GM13977 (cell line): ENCODE measurements at regions not wholly inside any gene's neighbourhood (a gene's known extent, or its start where the extent isn't known, plus 50 kb on each side); places are given as distances from the start of the nearest gene placed in this dataset.

Experiments used
- DNase-seq: peaks from one replicate; pipeline ENCODE4 v3.0.0; 2012; ENCODE audit warnings: low spot score
- in situ Hi-C: fragments of 300-500 bp; cut with MboI; formaldehyde crosslinking; loops from one replicate; pipeline ENCODE4 v1.12.0; 2022; ENCODE audit warnings: low sequenced_read_pairs, low pct_unique_long_range_greater_than_20kb, mixed read lengths, inconsistent platforms; ENCODE audit not compliant: unreplicated experiment
- TF ChIP-seq, protein P1 (sequence below): IDR thresholded peaks from 2 replicates; pipeline ENCODE4 v1.5.1; 2012; ENCODE audit warnings: mild to moderate bottlenecking, control low read depth; ENCODE audit not compliant: insufficient read depth; ENCODE audit errors: extremely low read depth, missing control alignments

DNA sequence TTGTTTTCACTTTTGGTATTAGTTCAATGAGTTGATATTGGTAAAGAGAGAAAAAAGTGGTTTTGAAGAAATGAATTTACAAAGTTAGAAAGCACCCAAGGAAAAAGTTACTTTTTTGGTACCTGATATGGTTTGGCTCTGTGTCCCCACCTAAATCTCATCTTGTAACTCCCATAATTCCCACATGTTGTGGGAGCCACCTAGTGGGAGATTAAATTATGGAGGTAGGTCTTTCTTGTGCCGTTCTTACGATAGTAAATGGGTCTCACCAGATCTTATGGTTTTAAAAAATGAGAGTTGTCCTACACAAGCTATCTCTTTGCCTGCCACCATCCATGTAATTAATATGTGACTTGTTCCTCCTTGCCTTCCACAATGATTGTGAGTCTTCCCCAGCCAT lies 965.6 kb upstream of the NRXN1 start:
- in situ Hi-C loops = no loop called here
- no peak for DNase-seq
- TF ChIP-seq, protein P1, sequence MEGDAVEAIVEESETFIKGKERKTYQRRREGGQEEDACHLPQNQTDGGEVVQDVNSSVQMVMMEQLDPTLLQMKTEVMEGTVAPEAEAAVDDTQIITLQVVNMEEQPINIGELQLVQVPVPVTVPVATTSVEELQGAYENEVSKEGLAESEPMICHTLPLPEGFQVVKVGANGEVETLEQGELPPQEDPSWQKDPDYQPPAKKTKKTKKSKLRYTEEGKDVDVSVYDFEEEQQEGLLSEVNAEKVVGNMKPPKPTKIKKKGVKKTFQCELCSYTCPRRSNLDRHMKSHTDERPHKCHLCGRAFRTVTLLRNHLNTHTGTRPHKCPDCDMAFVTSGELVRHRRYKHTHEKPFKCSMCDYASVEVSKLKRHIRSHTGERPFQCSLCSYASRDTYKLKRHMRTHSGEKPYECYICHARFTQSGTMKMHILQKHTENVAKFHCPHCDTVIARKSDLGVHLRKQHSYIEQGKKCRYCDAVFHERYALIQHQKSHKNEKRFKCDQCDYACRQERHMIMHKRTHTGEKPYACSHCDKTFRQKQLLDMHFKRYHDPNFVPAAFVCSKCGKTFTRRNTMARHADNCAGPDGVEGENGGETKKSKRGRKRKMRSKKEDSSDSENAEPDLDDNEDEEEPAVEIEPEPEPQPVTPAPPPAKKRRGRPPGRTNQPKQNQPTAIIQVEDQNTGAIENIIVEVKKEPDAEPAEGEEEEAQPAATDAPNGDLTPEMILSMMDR = no peak

DNA sequence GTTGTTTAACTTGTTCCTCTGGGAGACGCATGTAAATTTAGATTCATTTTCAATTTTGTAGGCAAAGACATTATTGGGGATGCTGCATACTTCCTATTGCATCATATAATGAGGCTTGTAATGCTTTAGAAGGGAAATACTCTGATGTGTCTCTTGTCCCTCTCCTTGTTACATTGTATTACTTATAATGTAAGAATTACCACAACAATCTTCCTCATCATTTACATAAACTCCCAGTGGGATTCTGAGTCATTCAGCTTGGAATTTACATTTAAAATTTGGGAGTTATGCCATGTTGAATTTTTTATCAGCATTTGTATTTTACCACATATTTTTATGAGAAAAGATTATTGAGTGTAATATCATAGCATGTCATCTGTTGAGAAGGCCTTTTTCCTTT lies 963.4 kb upstream of the NRXN1 start:
- in situ Hi-C loops = no loop called here
- TF ChIP-seq, protein P1 = no peak
- DNase-seq = no peak

DNA sequence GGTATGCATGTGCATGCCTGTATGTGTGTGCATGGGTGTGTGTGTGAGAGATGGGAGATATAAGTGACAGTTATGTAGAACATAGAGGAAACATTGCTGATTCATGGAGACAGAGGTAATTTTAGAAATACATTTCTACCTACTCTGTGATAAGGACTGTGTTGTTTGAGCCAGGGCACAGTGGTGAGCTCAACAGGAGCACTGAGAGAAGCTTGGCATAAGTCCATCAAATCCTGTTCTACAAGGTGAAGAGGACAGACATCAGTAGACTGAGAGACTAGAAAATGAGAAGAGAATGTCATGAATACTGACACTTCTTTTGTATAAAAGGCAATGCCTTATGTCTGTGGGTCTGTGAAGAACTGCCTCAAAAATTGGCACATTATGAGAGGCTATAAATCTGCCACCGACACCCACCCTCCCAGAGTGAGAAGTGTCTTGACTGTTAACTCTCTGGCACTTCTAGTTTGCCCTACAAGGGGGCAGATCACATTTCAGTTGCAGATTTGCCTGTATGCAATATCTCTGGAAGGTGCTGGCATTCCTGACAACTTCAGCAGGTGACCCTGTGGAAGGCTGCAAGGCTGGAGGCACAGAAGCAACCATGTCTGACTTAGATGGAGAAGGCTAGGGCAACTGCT lies 962.3 kb upstream of the NRXN1 start:
- in situ Hi-C loops = no loop called here
- DNase-seq = no peak
- TF ChIP-seq, protein P1 = no peak

DNA sequence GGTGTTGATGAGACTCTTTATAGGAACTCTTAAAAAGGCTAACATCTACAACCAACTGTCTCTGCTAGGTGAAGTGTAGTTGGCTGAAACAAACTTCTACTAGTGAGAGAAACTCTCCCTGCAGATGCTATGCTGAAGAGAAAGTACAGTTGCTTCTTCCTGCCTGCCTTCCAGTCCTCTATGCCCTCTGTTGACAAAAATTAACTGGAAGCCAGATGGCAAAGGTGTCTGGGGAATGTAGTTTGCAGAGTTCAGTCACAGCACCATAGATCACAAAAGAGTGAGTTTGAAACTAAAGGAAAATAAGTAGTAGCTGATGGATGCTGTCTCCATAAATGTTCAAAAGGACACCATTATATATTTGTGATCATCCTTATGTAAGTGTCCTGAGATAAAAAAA lies 958.8 kb upstream of the NRXN1 start:
- TF ChIP-seq, protein P1 = no peak
- in situ Hi-C loops = no loop called here
- no peak for DNase-seq

DNA sequence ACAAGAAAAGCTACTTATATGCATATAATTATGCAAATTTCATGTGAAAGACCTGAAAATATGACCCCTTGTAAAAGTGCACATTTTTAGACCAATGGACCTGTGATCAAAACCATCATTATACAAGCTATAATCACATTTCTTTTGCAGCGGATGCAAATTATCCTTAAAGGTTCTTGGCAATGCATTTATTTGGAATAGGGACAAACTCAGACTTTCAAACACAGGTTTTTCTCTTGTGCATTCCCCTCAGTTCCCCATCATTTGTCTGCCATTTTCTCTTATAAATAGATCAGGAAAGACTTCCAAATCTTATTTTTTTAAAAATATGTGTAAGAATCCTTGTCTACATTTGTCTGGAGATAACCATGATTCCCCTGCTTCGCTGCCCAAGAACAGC lies 954.2 kb upstream of the NRXN1 start:
- in situ Hi-C loops = no loop called here
- TF ChIP-seq, protein P1 = no peak
- no peak for DNase-seq

DNA sequence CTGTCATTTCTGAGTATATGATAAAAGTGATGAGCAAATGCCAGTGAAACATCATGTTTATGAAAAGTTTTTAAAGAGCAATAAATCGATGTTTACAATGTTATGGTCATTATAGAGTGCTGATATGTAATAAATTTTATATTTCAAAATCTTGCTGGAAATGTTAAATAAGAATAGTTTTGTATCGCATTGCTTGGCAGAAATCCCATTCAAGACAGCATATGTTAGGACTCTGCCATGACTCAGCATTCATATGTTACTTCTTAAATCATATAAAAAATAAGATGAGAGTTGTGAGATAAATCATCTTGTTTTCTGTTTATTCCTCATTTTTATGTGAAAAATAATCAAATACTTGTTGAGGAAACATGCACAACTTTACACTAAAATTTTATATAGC lies 949.9 kb upstream of the NRXN1 start:
- TF ChIP-seq, protein P1 = no peak
- no peak for DNase-seq
- in situ Hi-C loops = no loop called here
